ENCODE measurements at regions not wholly inside any gene's neighbourhood (a gene's known extent, or its start where the extent isn't known, plus 50 kb on each side); places are given as distances from the start of the nearest gene placed in this dataset.

DNA sequence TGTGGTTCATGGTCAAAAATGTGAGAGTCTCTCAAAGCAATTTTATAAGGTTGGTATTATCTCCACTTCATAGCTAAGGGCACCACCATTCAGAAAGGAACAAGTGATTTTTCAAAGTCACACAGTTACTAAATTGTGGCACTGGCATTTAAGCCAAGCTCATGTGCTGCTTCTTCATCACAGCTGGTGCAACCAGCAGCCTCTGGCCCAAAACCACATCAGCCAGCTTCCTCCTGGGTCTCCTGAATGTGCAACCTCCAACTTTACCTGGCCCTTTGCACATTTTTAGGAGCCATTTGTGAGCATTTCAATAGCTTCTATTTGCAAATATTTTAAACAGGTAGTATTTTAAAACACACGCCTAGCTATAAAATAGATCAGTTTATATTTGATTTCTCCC is 293.7 kb downstream of the BCL11A start:
- TF ChIP-seq EZH2 (IDR thresholded peaks at IDR 0.05; ENCODE audit: borderline replicate concordance, low read depth, low read length, severe bottlenecking) = no peak
- TF ChIP-seq, protein P1, sequence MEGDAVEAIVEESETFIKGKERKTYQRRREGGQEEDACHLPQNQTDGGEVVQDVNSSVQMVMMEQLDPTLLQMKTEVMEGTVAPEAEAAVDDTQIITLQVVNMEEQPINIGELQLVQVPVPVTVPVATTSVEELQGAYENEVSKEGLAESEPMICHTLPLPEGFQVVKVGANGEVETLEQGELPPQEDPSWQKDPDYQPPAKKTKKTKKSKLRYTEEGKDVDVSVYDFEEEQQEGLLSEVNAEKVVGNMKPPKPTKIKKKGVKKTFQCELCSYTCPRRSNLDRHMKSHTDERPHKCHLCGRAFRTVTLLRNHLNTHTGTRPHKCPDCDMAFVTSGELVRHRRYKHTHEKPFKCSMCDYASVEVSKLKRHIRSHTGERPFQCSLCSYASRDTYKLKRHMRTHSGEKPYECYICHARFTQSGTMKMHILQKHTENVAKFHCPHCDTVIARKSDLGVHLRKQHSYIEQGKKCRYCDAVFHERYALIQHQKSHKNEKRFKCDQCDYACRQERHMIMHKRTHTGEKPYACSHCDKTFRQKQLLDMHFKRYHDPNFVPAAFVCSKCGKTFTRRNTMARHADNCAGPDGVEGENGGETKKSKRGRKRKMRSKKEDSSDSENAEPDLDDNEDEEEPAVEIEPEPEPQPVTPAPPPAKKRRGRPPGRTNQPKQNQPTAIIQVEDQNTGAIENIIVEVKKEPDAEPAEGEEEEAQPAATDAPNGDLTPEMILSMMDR (IDR thresholded peaks at IDR 0.05; ENCODE audit: borderline replicate concordance, extremely low read depth, low read length, poor library complexity, severe bottlenecking) = no peak
